ENCODE measurements at regions not wholly inside any gene's neighbourhood (a gene's known extent, or its start where the extent isn't known, plus 50 kb on each side); places are given as distances from the start of the nearest gene placed in this dataset.

- DNase-seq: no peak
Observed at GRCh38 chr6:105603788-105604586, 201.1 kb upstream of the PREP start.

DNA sequence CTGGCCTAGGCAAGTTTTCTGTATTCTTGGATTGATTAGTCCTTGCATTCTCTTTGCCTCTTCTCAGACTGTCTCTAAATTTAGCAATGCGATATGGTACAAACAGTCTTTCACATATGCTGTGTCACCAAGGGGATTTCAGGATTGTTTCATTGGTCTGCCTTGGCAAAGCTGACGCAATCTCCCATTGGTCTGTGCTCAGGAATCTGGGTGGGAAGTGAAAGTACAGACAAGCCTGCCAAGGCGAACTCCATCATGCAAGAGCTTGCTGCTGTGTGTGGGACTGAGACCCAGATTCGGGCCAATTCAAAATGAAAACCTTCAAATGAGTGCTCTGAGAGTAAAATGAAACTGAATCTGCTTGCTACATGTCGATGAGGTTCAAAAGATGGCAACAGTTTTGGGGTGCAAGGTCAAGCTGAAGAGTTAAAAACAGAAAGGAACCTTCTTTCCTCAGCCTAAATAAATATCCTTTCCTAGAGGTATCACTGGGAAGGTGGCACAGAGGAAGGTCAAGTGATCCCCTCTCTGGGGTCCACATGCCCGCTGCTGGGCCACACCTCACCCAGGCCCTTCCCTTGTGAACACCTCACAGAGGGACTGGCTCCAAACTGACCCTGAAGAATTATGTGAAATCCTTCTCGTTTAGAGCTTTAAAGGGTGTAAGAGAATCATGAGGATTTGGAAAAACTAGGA, 198.8 kb upstream of the PREP start:
- no peak for DNase-seq

GRCh38 chr6:105600336-105601260, 197.7 kb upstream of the PREP start:
- DNase-seq: no peak

GRCh38 chr6:105598264-105598663, 195.4 kb upstream of the PREP start:
- no peak for DNase-seq

DNA sequence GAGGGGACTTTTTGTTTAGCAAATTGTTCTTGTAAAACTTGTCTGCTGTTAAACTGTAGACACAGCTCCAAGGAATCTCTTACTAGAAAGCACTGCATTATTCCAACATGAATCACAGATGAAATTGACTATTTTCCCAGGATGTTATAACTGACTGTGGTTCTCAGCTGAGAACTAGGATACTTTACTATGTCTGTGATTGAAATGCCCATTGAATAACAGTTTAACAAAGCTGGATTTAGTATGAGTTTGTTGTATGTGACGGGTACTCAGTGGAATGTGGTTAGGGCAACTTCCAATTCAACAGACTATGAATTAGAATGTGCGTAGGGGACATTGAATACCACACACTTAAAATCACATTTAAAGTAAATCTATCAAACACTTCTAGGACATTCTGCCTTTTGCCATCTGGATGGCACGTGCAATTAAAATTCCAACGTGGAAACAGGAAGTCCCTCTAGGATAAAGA, 193.4 kb upstream of the PREP start:
- DNase-seq: peak; percentile 27

- DNase-seq: no peak
Observed at GRCh38 chr6:105595829-105596228, 192.9 kb upstream of the PREP start.

GRCh38 chr6:105594821-105595220, 191.9 kb upstream of the PREP start:
- DNase-seq: peak; percentile 32

GRCh38 chr6:105593805-105594671, 191.2 kb upstream of the PREP start:
- no peak for DNase-seq

- DNase-seq: no peak
Observed at GRCh38 chr6:105593056-105593690, 190.3 kb upstream of the PREP start.

DNA sequence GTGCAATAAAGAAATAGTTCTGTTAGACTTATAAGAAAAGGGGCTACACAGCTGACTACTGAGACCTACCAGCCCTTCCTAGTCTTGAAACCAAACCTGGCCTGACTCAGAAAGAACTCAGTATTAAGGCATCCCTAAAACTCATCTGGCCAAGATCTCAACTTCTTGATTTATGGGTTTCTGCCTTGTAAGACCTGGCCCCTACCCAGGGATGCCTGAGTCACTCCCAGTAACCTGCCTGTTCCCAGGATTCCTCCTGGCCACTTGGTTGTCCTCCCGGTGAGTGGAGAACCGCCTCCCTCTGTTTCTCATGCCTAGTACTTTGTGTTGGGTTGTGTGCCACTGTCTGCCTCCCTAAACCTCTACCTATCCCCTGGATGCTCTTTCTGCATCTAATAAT, 189.4 kb upstream of the PREP start:
- no peak for DNase-seq

DNA sequence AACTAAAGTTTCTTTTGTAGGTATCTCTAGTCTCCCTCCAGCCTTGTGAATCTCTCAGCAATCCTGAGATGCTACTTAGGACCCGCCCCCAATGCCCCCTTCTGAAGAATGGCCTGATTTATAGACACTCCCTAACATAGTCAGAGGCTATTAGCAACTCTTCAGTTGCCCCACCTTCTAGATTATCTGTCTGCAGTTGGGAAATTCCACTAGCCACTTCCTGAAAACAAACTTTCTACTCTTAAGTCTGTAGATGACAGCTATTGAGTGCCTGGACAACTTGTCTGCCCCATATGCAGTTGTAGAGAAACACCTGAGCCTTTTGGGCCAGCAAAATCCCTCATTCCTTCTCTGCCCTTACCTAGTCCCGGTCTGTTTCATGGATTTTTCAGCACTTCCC, 188.2 kb upstream of the PREP start:
- no peak for DNase-seq

DNA sequence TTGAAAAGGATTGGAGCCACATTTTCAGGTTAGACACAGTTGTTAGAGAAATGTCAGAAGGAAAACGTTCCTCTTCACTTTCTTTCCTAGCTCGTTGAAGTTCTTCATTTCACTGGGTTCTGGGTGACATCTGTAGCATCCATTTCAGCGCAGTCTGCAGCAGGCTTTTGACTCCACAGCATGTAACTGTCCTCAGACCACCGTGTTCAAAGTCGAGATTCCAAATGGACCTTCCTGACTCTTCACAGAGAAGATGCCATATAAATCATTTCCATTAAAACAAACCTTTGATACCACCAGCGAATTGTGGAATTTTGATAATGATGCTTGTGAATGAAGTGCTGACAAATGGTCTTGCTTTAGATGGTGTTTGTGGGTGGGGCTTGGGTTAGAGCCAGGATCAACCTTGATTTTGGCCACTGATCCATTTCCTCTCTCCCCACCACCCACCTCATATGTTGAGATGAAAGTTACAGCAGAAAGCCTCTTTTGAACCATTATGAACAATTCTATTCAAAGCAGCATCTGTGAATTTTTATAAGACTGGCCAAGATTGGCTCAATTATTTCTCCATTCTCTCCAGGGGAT, 185.3 kb upstream of the PREP start:
- no peak for DNase-seq

DNA sequence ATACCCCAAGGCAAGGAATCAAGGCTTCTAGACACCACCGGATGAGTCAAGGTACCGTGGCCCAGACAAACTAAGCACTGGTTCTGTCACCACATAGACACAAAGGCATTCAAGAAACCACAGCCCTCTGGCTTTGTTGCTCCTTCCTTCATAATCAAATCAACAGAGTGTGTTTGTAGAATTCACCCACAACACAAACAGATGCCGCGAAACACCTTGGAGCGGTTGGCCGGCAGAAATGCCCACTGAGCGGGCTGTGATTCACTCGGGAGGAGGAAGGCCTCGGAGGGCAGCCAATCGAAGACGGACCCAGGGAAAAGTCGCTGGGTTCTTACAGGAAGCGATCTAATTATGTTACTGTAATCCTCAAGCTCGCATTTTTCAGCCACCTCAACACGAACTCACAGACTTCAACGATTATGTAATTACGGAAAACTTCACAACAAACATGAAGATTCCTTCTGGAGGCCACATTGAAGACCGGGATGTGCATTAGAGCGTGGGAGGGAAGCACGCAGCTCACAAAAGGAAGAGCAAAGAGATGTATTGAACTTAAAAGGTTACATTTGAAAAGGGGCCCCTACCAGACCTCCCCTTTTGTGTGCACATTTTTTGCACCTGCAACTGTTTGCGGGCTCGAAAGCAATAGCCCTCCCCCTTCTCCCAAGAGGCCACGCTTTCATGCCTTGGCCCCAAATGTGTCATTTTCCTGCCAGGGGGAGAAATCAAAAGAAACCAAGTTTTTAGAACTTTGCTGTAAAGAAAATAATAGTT, 184.7 kb upstream of the PREP start:
- no peak for DNase-seq

DNA sequence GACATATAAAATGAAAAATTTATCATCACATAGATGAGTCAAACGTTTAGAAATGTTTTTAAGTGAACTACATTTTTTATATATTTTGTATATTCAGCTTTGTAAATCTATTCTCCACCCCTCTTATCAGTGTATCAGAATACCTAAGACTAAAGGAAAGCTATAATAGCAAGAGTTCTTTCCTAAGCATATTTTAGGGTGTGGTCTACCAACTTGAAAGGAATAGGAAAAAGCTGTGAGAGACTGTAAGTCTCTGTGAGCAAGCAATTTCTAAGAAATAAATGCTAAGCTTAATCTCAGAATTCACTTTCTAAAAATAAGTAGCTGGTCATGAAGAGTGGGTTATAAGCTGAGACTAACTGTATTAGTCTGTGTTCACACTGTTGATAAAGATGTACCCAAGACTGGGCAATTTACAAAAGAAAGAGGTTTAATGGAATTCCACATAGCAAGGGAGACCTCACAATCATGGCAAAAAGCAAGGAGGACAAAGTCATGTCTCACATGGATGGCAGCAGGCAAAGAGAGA, 175.4 kb upstream of the PREP start:
- DNase-seq: no peak

GRCh38 chr6:105573556-105573955, 170.7 kb upstream of the PREP start:
- DNase-seq: no peak

GRCh38 chr6:105573138-105573537, 170.3 kb upstream of the PREP start:
- no peak for DNase-seq

- no peak for DNase-seq
Observed at GRCh38 chr6:105570416-105570815, 167.5 kb upstream of the PREP start.

GRCh38 chr6:105569706-105570105, 166.8 kb upstream of the PREP start:
- no peak for DNase-seq

- DNase-seq: no peak
Observed at GRCh38 chr6:105568751-105569150, 165.9 kb upstream of the PREP start.

GRCh38 chr6:105568142-105568541, 165.3 kb upstream of the PREP start:
- DNase-seq: no peak

Data from dermis blood vessel endothelial cell (primary cell).